DMS 273 (cell line): ENCODE measurements at regions not wholly inside any gene's neighbourhood (a gene's known extent, or its start where the extent isn't known, plus 50 kb on each side); places are given as distances from the start of the nearest gene placed in this dataset.

Experiments
- DNase-seq: peaks from one replicate; lab custom pipeline; 2025; ENCODE audit not compliant: unreplicated experiment; lab: John Stamatoyannopoulos, UW

- DNase-seq, result peak; percentile 30
These were observed 99.6 kb downstream of the LURAP1L start for GRCh38 chr9:12874395-12874794.

- DNase-seq, result no peak
These were observed 100.4 kb downstream of the LURAP1L start for GRCh38 chr9:12875191-12875590.

GRCh38 chr9:12876872-12877271, 102.1 kb downstream of the LURAP1L start:
- peak; percentile 15 for DNase-seq

- peak; percentile 15 for DNase-seq
These were observed 103.6 kb downstream of the LURAP1L start for GRCh38 chr9:12878351-12878978.

GRCh38 chr9:12879961-12880360, 105.1 kb downstream of the LURAP1L start:
- DNase-seq, result no peak

GRCh38 chr9:12880406-12881015, 105.7 kb downstream of the LURAP1L start:
- peak; percentile 62 for DNase-seq

GRCh38 chr9:12882430-12882829, 107.6 kb downstream of the LURAP1L start:
- DNase-seq, result peak; percentile 17

GRCh38 chr9:12884736-12885395, 110.0 kb downstream of the LURAP1L start:
- peak; percentile 80 for DNase-seq

GRCh38 chr9:12889402-12890106, 114.7 kb downstream of the LURAP1L start:
- DNase-seq, result no peak

GRCh38 chr9:12891588-12891987, 116.8 kb downstream of the LURAP1L start:
- DNase-seq, result no peak

- DNase-seq, result no peak
These were observed 128.5 kb downstream of the LURAP1L start for GRCh38 chr9:12903316-12903715.

GRCh38 chr9:12904261-12905000, 129.6 kb downstream of the LURAP1L start:
- no peak for DNase-seq

GRCh38 chr9:12906646-12907045, 131.8 kb downstream of the LURAP1L start:
- no peak for DNase-seq

- no peak for DNase-seq
These were observed 134.1 kb downstream of the LURAP1L start for GRCh38 chr9:12908895-12909294.

GRCh38 chr9:12915366-12915954, 140.6 kb downstream of the LURAP1L start:
- no peak for DNase-seq

- no peak for DNase-seq
These were observed 141.2 kb downstream of the LURAP1L start for GRCh38 chr9:12916042-12916441.

- no peak for DNase-seq
These were observed 145.6 kb downstream of the LURAP1L start for GRCh38 chr9:12920437-12920836.

GRCh38 chr9:12921621-12922020, 146.8 kb downstream of the LURAP1L start:
- DNase-seq, result no peak

GRCh38 chr9:12922224-12922866, 147.5 kb downstream of the LURAP1L start:
- DNase-seq, result peak; percentile 8

- no peak for DNase-seq
These were observed 148.7 kb downstream of the LURAP1L start for GRCh38 chr9:12923468-12924009.
